ENCODE measurements at regions not wholly inside any gene's neighbourhood (a gene's known extent, or its start where the extent isn't known, plus 50 kb on each side); places are given as distances from the start of the nearest gene placed in this dataset.

DNA sequence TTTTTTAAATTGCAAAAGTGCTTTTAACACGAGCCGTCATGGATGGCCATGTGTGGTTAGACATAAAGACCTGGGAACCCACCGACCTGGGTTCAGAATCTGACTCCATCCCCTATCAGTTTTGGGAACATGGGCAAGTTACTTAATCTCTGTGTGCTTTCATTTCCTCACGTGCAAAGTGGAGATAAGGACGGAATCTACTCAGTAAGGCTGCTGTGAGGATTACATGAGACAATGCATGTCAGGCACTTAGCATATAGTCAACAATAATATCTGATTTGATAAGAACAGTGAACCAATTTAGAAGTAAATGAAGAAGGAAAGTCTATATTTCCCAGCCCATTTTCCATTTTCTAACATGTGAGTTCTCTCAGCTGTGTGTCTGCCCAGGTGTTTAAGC, 235.4 kb downstream of the SUDS3 start:
- TF ChIP-seq, protein P1, sequence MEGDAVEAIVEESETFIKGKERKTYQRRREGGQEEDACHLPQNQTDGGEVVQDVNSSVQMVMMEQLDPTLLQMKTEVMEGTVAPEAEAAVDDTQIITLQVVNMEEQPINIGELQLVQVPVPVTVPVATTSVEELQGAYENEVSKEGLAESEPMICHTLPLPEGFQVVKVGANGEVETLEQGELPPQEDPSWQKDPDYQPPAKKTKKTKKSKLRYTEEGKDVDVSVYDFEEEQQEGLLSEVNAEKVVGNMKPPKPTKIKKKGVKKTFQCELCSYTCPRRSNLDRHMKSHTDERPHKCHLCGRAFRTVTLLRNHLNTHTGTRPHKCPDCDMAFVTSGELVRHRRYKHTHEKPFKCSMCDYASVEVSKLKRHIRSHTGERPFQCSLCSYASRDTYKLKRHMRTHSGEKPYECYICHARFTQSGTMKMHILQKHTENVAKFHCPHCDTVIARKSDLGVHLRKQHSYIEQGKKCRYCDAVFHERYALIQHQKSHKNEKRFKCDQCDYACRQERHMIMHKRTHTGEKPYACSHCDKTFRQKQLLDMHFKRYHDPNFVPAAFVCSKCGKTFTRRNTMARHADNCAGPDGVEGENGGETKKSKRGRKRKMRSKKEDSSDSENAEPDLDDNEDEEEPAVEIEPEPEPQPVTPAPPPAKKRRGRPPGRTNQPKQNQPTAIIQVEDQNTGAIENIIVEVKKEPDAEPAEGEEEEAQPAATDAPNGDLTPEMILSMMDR (IDR thresholded peaks at IDR 0.05; ENCODE audit: control insufficient read depth, extremely low read depth, insufficient read depth) = no peak
- H3K4me3 ChIP-seq (ENCODE audit: low read depth, low read length) = no peak overlapping the region
- no peak for DNase-seq (ENCODE audit: low read depth)

DNA sequence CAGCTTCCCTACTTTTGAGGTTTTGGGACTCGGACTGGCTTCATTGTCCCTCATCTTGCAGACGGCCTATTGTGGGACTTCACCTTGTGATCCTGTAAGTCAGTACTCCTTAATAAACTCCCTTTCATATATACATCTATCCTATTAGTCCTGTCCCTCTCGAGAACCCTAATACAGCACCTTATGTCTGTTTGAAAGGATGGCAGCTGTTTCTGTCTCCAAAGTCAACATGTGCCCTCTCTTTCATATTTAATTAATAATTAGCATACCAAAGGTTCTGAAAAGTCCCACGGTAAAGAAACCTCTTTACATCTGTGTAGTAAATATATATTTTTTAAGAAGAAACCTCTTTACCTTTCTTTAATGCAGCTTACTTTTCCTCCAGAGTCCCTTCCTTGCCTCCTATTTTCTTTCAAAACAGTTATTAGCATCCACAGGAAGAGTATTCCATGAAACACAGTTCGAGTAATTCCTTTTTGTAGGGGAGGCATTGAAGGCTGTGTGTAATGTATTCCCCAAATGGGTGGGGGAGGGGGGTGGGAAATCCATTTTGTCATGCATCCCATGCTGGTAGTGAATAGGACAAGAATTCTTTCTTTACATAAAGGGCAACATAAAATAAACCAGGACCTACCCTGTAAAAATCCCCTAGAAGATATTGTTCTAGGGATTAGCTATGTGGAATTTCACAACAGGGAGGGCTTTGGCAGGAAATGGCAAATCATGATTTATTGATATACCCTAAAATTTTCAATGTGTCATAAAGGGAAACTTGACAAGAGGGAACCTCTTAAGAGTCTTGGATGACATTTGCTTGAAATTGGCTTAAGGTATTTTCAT, 241.5 kb downstream of the SUDS3 start:
- no peak for DNase-seq (ENCODE audit: low read depth)
- no peak overlapping the region for H3K4me3 ChIP-seq (ENCODE audit: low read depth, low read length)
- TF ChIP-seq, protein P1 (IDR thresholded peaks at IDR 0.05; ENCODE audit: control insufficient read depth, extremely low read depth, insufficient read depth) = no peak

DNA sequence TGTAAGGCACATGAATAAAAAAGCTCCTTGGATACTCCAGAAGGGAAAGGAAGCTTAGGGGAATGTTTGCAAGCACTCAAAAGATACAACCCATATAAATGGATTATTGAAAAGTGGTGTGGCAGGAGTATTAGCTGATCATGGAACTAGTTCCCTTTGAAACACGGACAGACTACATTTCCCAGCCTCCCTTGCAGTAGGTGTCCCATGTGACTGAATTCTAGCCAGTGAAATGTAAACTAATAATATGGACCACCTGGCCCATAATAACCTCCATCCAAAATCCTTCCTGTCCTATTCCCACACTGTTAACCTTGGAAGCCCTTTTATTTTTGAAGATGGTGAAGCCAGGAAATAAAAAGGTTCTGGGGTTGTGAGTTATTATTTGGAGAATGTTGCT, 242.3 kb downstream of the SUDS3 start:
- no peak overlapping the region for H3K4me3 ChIP-seq (ENCODE audit: low read depth, low read length)
- TF ChIP-seq, protein P1 (IDR thresholded peaks at IDR 0.05; ENCODE audit: control insufficient read depth, extremely low read depth, insufficient read depth) = no peak
- DNase-seq (ENCODE audit: low read depth) = no peak

DNA sequence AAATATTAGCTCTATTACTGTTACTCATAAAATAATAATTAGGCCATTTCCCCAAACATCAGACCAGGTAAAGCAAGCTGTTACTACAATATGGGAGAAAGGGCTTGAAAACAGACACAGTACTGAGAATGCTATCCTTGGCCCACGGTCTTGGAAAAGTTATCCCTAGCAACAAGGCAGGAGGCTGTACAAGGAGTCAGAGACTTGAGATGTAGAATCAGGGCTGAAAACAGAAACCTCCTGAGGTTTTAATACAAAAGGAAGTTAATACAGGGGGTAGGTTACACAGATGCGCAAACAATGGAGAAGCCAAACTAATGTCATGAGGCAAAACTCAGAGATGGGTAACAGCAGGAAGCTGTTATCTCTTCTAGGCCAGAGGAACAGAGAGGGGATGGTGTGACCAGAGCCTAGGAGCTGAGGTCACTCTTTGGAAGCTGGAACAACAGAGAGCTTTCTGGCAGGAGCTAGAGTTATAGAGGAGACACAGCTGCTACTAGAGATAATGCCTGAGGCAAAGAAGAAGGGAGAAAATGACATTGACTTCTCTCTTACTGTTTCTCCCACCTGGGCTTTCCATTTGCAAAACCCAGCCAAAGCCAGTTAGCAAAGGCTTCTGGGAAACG, 248.8 kb downstream of the SUDS3 start:
- no peak for DNase-seq (ENCODE audit: low read depth)
- TF ChIP-seq, protein P1 (IDR thresholded peaks at IDR 0.05; ENCODE audit: control insufficient read depth, extremely low read depth, insufficient read depth) = no peak
- H3K4me3 ChIP-seq (ENCODE audit: low read depth, low read length) = no peak overlapping the region

DNA sequence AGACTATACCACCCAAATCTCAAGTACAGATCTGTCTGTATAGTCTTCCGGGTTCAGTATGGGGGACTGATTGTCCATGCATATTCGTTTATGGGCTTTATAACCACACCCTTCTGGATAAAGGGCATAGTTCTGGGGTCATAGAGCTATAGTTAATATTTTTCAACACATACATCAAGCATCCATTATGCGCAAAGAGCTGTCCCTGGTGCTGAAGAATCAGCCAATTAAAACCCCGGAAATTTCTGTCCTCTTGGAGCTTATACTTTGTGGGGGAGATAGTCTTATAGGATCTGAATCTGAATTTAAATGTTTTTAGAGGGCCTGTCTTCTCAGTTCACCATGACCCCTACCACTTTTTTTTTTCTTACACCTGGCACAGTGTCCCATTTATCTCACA, 256.7 kb downstream of the SUDS3 start:
- DNase-seq (ENCODE audit: low read depth) = no peak

DNA sequence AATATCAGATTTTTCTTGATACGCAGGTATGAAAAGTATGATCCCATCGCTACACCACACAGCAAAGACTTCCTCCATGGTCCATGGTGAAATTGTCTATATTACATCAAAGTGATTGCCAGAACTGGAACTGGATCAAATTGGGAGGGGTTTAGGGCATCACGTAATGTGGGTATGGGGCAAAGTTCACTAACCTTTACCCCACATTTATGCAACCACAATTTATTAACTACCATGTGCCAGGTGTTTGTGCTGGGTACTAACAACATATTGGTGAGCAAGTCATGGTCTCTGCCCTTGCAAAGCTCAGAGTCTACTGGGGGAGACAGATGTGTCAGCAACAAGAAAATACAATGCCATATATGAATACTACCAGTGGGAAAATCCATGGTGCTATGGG, 258.9 kb downstream of the SUDS3 start:
- DNase-seq (ENCODE audit: low read depth) = no peak
- TF ChIP-seq, protein P1 (IDR thresholded peaks at IDR 0.05; ENCODE audit: control insufficient read depth, extremely low read depth, insufficient read depth) = no peak
- H3K4me3 ChIP-seq (ENCODE audit: low read depth, low read length) = no peak overlapping the region

More for the DNA sequence above, 256.7 kb downstream of the SUDS3 start:
- no peak overlapping the region for H3K4me3 ChIP-seq (ENCODE audit: low read depth, low read length)
- TF ChIP-seq, protein P1 (IDR thresholded peaks at IDR 0.05; ENCODE audit: control insufficient read depth, extremely low read depth, insufficient read depth) = no peak
